GM21786 (cell line): ENCODE measurements at regions not wholly inside any gene's neighbourhood (a gene's known extent, or its start where the extent isn't known, plus 50 kb on each side); places are given as distances from the start of the nearest gene placed in this dataset.

ENCODE experiments used
- ATAC-seq: cut with Tn5 transposase; IDR thresholded peaks from one replicate; pipeline ENCODE4 v1.9.1; 2021; ENCODE audit not compliant: unreplicated experiment

DNA sequence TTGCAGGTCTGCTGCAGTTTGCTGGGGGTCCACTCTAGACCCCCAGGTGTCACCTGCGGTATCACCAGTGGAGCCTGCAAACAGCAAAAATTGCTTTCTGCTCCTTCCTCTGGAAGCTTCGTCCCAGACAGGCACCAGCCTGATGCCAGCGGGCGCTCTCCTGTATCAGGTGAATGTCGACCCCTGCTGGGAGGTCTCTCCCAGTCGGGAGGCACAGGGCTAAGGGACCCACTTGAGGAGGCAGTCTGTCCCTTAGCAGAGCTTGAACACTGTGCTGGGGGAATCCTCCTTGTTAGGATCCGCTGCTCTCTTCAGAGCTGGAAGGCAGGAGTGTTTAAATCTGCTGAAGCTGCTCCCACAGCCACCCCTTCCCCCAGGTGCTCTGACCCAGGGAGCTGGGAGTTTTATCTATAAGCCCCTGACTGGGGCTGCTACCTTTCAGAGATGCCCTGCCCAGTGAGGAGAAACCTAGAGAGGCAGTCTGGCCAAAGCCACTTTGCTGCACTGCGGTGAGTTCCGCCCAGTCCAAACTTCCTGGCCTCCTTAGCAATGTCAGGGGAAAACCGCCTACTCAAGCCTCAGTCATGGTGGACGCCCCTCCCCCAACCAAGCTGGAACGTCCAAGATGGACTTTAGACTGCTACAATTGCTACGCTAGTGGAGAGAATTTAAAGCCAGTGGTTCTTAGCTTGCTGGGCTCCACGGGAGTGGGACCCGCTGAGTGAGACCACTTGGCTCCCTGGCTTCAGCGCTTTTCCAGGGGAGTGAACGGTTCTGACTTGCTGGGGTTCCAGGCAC is 652.5 kb downstream of the KCNJ3 start:
- ATAC-seq = no peak

GRCh38 chr2:155332016-155332415 is 633.5 kb downstream of the KCNJ3 start:
- no peak for ATAC-seq

GRCh38 chr2:155320236-155320635 is 621.7 kb downstream of the KCNJ3 start:
- no peak for ATAC-seq

- ATAC-seq = no peak
Observed at GRCh38 chr2:155318710-155319109, 620.2 kb downstream of the KCNJ3 start.

GRCh38 chr2:155315768-155316167 is 617.3 kb downstream of the KCNJ3 start:
- ATAC-seq = no peak

- peak; percentile 61 for ATAC-seq
Observed at GRCh38 chr2:155310589-155310988, 612.1 kb downstream of the KCNJ3 start.

DNA sequence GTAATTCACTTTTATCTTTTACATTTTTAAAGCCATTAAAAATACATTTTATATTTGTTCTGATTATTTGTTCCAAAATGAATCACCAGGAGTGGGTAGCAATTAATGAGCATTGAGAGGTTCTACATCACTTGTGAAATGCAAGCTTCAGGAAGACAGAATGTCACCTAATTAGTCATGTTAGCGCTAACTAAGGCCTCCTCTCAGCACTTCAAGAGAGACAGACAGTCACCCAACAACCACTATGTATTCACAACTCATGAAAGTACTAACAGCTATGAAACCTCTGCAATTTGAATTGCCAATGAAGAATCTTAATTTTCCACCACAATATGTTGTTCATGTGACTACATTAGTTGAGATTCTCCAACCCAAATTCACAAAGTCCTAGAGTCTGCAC is 611.0 kb downstream of the KCNJ3 start:
- no peak for ATAC-seq

DNA sequence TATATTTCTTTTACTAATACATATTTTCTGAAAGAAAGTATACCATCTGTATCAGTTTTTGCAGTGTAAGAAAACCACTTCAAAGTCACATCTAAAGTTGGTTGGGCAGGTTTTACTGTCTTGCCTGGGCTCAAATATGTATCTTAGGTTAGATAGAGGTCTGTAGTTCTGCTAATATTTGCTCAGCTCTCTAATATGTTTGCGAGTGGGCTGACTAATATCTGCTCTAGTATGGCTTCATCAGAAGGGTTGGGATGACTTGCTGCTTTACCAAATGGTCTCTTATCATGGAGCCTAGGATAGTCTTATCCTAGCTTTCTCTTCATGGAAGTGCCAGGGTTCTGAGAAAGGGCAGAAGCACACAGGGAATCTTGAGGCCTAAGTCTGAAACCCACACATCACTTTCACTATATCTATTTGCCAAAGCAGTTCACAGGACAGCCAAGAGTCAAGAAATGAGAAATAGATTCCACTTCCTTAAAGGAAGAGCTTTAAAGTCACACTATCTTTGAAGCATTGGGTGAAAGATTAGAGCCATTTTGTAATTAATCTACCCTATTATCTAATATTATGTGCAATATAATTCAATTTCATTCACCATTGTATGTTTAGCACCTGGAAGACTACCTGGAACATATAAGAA is 610.0 kb downstream of the KCNJ3 start:
- no peak for ATAC-seq

DNA sequence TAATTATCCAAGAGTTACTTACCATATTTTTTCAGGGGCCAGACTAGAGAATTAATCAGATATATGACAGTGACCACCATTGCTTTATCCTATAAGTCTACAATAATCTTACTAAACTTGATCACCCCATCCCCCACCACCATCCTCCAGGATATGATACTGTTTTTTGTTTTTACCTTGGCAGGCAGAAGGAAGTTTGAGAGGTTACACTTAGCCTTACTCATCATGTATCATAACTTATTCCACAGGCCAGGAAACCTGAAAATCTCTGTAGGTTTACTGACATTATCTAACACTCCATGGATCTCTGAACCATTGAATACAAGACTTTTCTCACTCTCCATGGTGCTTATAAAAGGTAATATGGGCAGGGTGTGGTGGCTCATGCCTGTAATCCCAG is 602.7 kb downstream of the KCNJ3 start:
- no peak for ATAC-seq

- no peak for ATAC-seq
Observed at GRCh38 chr2:155298001-155298400, 599.5 kb downstream of the KCNJ3 start.

GRCh38 chr2:155294358-155294757 is 595.9 kb downstream of the KCNJ3 start:
- ATAC-seq = no peak

- no peak for ATAC-seq
Observed at GRCh38 chr2:155281907-155282306, 583.4 kb downstream of the KCNJ3 start.

DNA sequence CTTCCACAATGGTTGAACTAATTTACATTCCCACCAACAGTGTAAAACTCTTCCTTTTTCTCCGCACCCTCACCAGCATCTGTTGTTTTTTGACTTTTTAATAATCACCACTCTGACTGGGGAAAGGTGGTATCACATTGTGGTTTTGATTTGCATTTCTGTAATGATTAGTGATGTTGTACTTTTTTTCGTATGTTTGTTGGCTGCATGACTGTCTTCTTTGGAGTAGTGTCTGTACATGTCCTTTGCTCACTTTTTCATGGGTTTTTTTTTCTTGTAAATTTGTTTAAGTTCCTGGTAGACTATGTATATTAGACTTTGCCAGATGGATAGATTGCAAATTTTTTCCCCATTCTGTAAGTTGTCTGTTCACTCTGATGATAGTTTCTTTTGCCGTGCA is 574.8 kb downstream of the KCNJ3 start:
- no peak for ATAC-seq

GRCh38 chr2:155266583-155266982 is 568.1 kb downstream of the KCNJ3 start:
- no peak for ATAC-seq

- no peak for ATAC-seq
Observed at GRCh38 chr2:155266109-155266508, 567.6 kb downstream of the KCNJ3 start.

DNA sequence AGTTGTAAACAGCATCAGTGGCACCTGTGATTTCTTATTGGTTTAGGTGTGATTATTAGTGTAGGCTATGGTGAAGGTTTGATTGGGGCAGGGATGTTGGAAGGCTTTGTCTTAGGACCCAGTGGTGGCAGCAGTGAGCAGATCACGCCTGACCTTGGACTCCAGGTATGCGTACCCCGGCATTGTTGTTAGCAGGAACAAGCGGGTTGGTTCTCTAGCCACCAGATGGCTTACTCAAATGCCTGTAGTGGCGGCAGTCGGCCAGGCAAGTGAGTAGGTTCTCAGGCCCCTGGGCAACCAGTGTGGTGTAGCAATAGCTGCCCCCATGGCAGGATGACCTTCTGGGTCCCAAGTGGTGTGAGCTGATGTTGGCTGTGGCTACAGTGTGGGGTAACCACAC is 558.3 kb downstream of the KCNJ3 start:
- ATAC-seq = peak; percentile 55

DNA sequence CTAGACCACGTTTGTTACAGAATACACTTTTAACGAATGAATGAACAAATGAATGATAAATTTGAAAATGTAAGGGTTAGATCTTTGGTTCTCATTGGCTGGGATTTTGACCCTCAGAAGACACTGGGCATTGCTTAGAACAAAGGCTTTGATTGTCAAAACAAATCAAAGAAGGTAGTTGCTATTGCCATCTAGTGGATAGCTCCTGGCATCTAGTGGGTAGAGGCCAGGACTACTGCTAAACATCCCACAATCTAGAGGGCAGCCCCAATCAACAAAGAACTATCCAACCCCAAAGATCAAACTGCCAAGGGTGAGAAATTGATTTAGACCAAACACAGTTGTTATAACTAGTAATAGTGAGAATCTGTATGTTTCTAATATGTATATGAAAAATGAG is 552.3 kb downstream of the KCNJ3 start:
- ATAC-seq = peak; percentile 89

GRCh38 chr2:155240176-155240575 is 541.7 kb downstream of the KCNJ3 start:
- no peak for ATAC-seq

DNA sequence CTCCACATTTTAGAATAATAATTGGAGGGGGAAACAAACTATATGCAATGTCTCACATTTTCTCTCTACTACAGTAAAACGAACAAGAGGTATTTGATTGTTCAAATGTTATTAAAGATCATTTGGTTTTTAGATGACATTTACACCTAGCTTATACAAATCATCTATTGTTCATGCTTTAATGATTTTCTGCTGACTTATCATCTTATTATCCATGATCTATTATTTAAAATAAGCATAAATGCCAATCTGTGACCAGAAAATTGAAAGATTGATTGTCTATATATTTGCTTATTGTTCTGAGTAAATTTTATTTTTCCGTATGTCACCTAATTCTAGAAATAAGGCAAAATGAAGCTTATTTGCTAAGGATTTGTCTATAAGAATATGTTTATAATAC is 537.2 kb downstream of the KCNJ3 start:
- ATAC-seq = no peak

- ATAC-seq = peak; percentile 62
Observed at GRCh38 chr2:155223781-155224406, 525.4 kb downstream of the KCNJ3 start.

GRCh38 chr2:155218945-155219344 is 520.5 kb downstream of the KCNJ3 start:
- ATAC-seq = peak; percentile 71

DNA sequence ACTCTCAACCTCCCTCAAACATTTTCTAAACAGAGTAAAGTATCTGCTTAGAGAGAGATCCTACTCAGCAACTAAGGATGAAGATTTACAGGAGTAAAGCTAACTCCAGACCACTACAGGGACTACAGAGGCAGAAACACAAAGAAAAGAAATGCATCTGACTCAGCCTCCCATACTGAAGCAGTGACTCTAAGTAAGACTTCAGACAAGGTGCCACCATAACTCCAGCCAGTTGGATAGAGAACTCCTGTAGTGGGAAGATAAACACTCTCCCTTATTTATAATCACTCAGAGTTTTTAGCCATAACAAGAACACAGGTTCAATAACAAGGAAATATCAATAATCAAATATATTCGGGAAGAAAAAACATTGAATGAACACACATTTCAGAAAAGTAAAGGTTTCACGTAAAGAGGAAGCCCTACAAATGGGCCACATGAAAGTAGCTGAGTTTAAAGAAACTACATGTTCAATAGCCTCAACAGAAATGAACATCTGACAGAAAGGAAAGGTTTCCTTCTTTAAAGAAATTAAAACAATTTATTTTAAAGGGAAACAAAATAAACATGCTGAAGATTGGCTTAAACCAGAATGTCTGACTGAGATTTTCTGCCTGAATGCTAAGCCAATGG is 519.9 kb downstream of the KCNJ3 start:
- ATAC-seq = peak; percentile 43
